LNCAP (cell line): ENCODE measurements at regions not wholly inside any gene's neighbourhood (a gene's known extent, or its start where the extent isn't known, plus 50 kb on each side); places are given as distances from the start of the nearest gene placed in this dataset.

Experiments
- TF ChIP-seq, protein P1 (sequence below): fragments of 450-650 bp; IDR thresholded peaks from 2 replicates; pipeline ENCODE4 v1.5.1; 2017; ENCODE audit warnings: mild to moderate bottlenecking

DNA sequence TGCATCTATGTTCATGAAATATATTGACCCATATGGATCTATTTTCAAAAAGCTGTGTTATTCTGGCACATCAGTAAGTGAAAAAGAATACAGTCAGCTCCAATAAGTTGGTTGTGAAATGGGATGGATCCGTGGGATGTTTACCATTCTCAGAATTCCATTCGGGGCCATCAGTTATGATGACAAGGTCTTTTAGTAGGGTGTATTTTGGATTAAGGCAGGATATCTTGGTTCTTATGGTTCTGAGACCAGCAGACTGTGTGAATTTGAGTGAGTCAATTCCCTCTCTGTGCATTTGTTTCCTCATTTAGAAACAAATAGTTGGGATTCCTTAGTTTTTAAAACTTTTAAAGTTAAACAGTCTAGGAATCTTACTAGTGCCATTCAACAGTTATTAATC, 287.4 kb downstream of the CD109 start:
- TF ChIP-seq, protein P1, sequence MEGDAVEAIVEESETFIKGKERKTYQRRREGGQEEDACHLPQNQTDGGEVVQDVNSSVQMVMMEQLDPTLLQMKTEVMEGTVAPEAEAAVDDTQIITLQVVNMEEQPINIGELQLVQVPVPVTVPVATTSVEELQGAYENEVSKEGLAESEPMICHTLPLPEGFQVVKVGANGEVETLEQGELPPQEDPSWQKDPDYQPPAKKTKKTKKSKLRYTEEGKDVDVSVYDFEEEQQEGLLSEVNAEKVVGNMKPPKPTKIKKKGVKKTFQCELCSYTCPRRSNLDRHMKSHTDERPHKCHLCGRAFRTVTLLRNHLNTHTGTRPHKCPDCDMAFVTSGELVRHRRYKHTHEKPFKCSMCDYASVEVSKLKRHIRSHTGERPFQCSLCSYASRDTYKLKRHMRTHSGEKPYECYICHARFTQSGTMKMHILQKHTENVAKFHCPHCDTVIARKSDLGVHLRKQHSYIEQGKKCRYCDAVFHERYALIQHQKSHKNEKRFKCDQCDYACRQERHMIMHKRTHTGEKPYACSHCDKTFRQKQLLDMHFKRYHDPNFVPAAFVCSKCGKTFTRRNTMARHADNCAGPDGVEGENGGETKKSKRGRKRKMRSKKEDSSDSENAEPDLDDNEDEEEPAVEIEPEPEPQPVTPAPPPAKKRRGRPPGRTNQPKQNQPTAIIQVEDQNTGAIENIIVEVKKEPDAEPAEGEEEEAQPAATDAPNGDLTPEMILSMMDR, result no peak

DNA sequence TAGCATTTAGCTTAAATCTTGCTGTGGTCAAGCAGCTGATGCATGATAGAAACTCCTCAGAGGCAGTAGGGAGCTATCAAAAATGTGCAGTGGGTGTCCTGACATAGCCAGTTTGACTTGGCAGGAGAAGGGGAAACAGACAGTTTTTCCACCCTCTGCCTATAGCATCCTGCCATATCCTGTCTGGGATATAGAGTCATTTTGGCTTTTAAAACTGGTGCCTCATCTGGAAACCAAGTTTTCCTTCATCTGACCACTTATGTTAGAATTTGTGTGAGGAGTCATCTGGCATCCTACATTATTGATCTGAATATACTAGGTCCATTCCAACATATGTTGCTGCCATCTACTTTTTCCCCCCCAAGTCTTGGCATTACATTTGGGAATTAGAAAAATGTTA, 284.1 kb downstream of the CD109 start:
- TF ChIP-seq, protein P1, result no peak

GRCh38 chr6:73978330-73978729, 282.3 kb downstream of the CD109 start:
- TF ChIP-seq, protein P1, result no peak

GRCh38 chr6:73969971-73970970, 274.3 kb downstream of the CD109 start:
- TF ChIP-seq, protein P1, result peak; percentile 74

DNA sequence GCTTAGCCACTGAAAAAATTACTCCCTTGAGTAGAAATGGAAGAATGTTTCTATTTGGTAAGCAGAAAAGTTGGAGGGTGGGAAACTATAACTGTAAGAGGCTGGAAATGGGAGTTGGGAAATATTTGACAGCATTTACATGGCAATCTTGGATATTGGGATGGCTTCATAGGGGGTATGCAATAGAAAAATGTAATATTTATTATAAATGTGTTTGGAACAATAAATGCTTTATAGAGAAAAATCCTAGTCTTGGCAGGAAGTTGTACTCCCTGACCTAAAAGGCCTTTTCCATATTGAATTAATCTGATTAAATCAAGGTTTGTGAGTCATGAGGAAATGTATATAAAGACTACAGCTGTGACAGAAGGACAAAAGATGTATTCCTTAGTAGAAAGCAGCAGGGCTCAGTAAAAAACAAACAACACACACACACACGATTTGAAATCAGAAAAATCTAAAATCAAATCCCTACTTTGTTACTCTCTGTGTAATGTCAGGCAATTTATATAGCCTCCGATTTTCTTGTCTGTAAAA, 272.3 kb downstream of the CD109 start:
- TF ChIP-seq, protein P1, result no peak

DNA sequence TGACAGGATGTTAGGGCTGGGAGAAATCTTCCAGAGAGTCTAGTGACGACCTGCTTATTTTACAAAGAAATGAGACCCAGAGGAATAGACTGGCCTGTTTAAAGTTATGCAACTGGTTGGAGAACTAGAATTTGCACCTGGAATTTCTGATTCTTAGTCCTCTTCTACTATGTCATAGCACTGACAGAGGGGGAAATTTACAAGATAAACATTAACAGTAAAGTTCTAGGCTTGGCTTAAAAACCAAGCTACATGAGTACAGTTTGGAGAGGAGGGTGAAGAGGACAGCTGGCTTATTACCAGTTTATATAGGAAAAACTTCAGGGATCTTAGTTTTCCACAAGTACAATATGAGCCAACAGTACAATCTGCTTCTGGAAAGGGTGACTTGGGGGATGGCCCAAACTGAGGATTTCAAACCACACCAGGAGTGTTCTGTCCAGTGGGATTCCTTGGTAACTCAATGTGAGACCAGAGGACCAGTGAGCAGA, 269.6 kb downstream of the CD109 start:
- TF ChIP-seq, protein P1, result no peak

GRCh38 chr6:73964241-73964854, 268.3 kb downstream of the CD109 start:
- TF ChIP-seq, protein P1, result no peak
